ENCODE measurements at regions not wholly inside any gene's neighbourhood (a gene's known extent, or its start where the extent isn't known, plus 50 kb on each side); places are given as distances from the start of the nearest gene placed in this dataset.
A peak's percentile ranks its signal among the peaks of the same experiment; 100 is the strongest.

DNA sequence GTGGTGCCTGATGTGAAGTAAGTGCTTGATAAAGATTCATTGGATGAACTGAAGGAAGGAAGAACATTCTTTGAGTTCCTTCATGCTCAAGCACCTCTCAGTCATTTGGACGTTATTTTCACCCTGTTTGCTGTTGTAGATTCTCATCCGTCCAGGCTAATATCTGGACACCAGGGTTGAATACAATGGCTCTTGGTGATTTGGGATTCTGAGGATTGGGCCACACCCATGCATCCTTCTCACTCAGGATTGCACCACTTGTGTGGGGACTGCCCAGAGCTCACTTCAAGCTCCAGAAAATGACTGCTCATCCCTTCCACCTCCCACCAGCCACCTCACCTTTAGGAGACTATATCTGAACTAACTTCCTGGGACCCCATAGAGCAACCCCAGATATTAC is 117.1 kb upstream of the IPO9 start:
- no peak for DNase-seq

DNA sequence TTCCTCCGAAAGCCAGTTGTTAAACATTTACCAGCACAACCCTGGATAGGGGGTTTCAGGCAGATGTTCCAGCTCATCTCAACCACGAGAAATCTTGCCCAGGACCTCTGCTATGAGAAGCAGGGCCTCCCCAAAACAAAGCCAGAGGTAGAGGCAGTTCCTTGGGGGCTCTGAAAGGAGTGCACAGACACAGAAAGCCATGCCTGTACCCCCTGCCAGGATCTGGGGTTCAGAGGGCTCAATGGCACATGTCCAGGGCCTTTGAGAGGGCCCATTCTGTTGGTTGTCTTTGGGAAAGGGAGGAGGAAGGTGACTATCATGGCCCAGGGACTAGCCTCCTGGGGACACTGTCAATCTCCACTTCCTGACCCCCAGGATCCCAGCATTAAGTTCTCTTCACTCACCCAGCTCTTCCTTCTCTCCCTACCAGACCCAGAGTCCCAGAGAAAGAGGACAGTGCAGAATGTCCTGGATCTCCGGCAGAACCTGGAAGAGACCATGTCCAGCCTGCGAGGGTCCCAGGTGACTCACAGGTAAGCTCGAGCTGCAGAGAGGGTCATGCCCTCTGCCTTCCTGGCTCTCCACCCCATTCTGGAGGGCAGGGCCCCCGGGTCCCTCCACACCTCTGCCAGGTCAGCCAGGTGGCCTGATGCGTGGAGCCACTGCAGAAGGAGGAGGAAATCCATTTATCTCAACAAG is 116.4 kb upstream of the IPO9 start:
- DNase-seq, result no peak

DNA sequence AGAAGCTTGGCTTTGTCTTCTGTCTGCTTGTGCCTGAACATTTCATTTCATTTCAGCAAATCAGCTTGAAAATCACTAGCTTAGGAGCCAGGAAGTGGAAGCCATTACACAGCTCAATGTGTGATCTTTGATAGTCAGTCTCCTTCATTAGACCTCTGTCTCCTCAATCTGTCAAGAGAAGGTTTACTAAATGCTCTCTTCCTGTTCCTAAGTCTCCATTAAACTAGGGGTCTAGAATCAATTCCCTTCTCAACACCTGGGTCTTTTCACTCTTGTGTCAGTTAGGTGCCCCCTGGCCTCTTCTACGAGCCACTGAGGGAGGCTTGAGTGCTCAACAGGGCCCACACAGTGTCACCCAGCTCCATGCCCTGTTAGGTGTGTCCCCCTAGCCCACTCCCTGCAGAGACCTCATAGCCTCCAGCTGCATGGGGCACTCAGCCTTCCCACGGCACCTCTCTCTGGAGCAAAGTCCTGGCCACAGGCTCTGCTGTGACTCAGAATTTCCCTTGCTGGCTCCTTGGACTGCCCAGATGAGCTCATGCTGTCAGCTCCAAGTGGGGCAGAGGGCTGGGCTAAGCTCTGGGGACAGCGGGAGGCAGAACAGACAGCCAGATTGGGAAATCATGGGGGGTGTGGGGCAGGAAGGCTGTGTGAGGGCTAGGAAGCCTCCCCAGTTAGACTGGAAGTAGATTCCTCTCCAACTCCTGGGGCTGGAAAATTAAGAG is 115.7 kb upstream of the IPO9 start:
- no peak for DNase-seq

DNA sequence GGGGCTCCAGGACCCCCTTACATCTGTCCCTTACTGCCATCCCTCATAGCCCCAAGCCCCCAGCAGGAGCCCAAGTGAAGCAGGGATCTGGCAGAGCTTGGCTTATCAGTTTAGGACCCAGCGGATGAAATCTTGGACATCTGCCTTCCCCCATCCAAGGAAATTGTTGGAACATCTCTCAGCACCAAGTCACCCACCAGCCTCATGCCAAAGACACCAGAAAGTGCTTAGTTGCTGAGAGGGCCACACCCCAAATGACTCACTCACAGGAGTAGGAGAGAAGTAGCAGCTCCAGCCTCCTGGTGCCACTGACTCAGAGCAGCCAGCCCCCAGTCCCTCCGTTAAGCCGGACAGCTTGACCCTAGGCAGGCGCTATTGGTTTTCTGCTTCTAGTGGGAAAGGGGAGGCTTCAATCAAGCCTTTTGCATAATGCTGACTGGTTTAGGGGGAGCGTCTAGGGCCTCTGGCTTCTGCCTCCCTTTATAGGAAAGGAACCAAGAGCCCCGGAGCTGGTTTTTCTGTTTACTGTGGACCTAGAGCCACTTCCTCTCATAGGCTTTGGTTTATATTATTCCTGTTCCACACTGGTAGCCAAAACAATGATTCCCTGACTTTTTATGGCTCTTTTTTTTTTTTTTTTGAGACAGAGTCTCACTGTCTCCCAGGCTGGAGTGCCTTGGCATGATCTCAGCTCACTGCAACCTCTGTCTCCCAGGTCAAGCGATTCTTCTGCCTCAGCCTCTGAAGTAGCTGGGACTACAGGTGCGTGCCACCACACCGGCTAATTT is 114.2 kb upstream of the IPO9 start:
- peak; percentile 16 for DNase-seq

DNA sequence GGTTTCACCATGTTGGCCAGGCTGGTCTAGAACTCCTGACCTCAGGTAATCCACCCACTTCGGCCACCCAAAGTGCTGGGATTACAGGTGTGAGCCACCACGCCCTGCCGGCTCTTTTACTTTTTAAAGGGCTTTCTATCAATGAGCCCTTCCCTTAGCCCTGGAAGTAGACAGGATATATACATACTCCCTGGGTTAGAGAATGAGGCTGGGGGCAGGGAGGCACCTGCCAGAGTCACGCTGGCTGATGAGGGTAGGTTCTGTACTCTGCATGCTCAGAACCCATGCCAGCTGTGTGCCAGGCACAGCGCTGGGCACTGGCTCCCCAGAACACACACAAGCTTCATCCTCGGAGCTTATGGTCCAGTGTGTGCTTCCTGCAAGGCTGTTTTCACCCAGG is 113.6 kb upstream of the IPO9 start:
- DNase-seq, result no peak

DNA sequence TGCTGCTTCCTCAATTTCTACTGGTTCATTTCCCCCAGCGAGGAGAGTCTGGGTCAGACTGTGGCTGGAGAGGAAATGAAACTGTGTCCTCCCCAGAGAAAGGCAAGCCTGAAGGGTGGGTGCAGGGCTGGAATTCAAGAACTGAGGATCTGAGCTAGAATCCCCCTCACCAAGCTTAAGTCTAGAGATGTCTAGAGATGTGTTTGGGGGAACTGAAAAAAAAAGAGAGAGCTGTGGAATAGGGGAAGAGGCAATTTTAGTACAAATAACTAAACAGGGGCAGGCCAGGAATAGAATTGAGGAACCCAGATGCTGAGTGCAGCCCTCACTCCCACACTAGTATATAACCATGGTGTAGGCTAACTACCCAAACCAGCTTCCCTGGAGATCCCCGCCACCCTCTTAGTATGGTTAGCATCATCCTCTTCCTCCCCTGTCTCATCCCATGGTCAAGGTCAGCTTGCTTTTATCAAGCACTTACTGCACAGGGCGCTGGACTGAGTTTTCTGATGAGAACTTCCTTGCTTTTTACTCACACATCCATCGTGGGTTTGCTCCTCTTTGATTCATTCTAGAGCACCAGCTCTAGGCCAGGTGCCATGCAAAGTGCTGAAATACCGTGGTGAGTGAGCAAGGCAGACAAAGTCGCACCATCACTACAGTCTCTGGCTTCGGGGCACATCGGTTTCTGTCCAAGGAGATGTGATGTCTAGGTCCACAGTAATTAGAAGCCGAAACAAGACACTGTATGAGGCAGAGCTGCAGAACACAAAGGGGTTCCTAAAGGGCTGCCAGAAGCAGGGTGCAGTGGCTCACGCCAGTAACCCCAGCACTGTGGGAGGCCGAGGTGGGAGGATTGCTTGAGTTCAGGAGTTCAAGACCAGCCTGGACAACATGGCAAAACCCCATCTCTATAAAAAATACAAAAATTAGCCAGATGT is 112.9 kb upstream of the IPO9 start:
- no peak for DNase-seq

DNA sequence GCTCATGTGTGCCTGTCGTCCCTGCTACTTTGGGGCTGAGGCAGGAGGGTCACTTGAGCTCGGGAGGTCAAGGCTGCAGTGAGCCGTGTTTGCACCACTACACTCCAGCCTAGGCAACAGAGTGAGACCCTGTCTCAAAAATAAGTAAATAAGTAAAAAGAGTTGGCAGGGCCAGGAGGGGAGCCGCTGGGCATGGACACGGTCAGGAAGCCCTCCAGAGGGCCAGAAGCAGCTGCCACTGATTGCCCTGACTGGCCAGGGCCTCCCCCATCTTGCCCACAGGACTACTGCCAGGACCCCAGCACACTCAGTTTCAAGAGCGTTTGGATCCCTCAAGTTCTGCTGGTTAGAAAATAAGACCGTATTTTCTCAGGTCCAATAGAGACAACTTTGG is 112.2 kb upstream of the IPO9 start:
- DNase-seq, result no peak

DNA sequence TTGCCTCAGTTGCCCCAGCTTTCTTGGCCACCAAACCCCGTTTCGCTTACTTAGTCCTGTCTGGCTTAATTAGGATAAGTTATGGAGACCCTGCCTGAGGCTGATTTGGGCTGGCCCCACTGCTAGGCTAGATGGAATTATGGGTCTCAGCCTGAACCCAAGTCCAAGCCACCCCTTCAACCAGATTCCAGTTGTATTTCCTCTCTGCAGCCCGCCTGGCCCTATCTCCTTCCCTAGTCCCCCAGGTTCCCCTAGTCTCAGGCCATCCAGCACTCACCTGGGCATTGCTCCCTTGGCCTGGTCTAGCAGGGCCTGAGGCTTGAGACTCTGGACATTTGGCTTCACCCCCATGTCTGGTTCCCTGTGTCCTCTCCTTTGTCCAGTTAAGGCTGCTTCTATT is 111.7 kb upstream of the IPO9 start:
- DNase-seq, result no peak

DNA sequence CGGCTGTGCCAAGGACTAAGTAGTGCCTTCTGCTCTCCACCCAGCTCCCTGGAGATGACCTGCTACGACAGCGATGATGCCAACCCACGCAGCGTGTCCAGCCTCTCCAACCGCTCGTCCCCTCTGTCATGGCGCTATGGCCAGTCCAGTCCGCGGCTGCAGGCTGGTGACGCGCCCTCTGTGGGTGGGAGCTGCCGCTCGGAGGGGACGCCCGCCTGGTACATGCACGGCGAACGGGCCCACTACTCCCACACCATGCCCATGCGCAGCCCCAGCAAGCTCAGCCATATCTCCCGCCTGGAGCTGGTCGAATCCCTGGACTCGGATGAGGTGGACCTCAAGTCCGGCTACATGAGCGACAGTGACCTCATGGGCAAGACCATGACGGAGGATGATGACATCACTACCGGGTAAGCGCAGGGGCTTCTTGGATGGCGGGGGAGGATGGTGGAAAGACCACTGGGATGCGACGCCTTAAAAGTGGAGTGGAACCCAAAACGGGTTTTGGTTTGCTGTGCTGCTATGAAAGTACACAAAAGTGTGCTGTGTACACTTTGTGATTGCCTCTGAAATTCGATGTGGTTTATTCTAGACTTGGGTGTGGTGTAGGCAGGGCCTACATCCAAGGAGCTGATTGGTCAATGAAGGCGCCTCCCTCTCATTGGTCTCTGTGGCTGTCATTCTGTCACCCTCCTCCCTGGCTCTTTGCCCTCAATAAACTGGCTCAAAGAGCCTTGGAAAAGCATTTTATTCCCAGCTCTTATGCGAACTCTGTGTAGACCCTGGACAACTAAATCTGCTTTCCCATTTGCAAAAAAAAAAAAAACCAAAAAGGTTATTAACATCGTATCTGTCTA is 110.4 kb upstream of the IPO9 start:
- DNase-seq, result no peak

DNA sequence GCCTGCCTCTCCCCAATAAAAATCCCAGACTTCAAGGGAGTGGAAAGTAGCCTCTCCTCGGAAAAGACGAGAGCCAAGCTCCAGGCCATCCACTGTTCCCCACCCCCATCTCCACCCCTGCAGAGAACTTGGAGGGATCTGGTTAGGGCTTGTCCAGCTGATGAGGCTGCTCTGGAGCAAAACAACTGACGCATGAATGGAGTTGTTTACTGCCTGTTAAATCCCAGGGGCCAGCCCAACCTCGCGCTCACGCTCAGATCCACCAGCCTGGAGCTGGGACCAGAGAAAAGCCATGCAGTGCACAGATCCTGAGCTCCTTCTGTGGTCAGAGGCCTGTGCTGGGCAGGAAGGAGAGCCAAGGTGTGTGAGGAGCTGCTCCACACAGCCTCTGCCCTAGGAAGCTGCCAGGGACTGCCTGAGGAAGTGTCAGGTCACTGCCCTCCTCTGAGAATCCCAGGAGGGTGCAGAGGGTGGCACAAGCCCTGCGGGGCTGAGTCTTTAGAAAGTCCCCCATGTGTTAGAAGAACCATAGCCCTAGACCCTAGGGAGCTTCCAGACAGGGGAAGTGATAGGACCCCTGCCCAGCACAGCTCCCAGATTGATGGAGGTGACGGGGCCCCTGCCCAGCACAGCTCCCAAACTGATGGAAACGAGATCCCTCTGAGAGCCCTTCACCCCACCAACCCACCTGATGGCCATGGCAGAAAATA is 109.0 kb upstream of the IPO9 start:
- DNase-seq, result no peak

DNA sequence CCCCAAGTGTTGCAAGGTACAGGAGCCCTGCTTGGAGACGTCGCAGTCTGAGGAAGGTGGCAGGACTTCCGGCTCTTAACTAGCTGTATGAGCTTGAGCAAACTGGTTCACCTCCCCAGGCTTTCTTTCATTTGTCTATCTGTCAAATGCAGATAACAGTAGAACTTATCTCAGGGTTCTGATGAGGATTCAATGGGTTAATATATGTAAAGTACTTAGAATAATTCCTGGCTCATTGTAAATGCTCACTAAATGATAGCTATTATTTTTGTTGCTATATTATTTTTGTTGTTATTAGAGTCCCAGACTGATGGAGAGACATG is 108.5 kb upstream of the IPO9 start:
- no peak for DNase-seq

DNA sequence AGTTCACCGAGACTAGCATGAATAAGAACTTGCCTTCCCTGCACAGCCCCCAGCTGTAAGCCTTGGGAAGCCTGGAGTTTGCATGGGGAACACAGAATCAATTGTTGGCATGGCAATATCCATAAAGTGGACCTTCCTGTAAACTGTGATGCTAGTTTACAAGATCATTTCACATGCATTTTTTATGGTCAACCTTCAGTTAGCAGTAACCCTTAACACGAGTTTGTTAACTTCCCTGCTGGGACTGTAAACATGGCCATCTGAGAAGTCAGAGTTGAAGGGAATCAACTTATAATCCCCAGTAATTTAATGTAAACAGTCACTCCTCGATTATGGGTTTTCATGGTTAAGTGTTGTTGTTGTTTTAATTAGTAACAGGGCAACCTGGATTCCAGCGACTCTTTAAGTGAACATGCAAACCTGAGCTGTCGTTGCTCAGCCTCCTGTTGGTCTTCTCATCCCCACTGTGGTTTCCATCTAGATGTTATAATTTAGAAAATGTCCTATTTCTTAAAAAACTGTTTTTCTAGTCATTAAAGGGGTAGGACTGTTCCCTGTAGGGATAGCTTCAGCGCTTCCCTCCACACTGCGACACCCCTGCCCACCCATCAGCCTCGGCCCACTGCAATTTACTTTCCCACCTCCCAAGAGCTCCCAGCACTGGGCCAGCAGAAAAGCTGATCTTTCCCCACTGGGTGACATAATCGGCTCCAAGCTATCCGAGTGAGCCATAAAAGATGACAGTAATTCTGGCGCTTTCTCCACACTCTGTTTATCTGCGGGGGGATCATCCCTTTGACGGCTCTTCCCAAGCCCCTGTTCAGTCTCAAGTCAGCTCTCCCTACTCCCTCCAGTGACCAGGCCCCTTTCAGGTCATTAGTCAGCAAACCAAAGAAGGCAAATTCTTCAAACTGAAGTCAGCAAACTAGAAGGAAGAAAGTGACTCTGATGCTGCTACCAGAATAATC is 107.6 kb upstream of the IPO9 start:
- DNase-seq, result no peak

DNA sequence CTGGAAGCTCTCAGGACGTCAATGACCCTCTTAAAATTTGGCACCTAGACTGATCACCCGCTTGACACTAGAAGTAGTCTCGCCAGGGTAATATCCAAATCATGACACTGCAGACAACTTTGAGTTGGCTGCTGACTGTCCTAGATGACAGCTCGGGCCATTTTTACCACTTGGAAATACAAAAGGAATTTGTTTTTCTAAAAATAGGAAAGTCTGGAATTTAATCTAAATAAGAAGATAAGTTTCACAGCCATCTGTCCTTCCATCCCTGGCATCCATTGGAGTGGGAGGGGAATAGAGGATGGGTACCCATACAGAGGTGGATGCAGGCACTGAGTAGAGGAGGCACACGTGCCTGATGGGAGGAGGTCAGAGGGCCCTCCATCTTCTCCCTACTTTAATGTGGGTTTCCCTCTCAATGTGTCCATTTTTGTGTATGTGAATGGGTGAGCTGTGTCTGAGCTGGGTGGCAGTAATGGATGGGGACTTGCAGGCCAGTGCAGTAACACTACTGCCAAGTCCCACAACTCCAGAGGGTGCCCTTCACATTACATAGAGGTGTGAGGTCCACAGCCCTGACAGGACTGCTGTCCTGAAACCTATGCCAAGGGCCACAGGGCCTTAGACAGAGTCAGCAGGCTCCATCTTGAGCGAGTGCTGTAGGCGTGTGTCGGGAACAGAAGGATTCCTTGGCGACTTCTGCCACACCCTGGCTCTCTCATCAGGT is 104.8 kb upstream of the IPO9 start:
- DNase-seq, result no peak

DNA sequence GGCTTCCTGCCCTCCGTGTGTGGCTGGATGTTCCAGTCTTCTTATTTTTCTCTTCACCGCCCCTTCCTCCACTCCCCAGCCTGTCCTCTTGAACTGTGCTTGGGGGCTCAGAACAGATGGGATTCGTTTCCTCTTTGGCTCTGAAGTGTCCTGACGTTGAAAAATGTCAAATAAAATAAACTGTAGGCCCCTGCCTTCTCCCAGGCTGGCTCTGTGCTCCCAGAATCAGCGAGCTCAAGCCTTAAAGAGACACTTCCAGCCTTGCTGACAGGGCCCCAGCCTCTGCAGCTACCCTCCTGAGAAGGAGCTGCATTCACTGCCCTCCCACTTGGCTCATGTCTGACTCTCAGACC is 104.2 kb upstream of the IPO9 start:
- no peak for DNase-seq

DNA sequence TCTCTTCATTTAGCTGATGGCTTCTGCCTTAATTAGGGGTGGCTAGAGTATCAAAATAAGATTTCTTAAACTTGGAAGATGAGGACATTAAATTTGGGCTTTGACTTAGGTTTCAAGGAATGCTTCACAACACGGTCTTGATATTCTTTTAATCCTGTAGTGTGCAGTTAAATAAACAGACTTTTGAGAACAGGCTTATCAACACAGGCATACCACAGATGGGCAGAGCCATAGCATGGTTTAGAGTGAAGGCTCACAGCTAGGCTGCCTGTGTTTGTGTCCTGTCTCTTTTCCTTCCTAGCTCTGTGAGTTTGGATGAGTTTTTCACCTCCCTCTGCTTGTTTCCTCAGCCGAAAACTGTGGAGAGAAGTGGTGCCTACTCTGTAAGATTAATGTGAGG is 102.3 kb upstream of the IPO9 start:
- no peak for DNase-seq

DNA sequence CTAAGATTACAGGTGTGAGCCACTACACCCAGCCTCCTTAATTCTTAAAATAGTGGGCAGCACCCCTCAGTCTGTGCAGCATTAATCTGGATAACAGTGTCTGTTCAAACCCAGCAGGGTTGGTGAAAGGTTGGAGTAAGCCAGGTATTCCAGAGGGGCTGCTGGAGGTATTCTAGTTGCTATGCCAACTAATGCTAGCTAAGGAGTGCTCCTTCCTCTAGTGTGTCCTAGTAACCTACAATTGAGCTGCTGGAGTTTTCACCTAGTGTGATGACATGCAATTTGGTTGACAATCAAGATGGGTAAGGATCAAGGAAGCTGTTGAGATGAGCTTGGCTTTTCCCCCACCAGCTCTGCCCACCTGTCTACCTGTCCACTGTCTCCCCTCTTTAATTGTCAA is 100.2 kb upstream of the IPO9 start:
- no peak for DNase-seq

DNA sequence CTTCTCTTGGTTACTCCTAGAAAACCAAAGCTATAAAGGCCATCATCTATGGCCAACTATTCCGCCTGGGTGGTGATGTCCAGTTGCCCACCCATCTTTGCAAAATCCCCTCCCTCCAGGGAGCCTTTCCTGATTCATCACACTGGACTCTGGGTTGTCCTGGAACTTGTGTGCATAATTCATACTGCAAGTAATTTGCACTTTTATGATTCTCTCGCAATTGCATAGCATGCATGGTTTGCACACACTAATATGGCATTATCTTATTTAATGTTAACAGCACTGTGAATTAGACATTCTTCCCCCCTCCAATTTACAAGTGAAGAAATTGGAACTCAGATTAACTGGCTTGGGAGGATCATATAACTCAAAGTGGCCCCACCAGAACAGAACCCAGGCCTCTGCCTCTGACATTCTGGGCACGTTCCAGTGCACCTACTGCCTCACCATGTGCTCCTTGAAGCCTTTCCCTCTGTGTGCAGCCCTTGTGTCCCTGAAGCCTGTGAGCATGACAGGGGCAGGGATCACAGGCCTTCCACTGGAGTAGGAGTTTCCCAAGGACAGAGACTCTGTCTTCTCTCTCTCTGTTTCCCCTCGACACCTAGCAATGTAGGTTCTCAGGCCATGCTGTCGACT is 98.9 kb upstream of the IPO9 start:
- no peak for DNase-seq

DNA sequence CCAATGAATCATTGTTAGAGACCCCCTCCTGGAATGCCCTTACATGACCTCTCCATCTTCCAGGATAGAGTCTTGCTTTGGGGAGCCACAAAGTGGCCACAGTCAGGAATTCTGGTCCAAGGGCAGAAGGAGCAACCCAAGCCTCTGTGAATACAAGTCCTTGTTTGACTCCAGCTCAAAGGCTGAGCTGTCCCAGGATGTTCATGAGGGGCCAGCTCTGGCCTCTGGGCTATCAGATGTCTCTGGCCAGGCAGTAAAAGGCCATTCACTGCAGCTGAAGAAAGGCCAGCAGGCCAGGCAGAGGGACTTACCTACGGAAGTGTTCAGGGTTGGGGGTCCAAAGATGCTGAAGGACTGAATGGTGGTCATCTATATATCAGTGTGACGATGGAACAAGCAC is 98.3 kb upstream of the IPO9 start:
- DNase-seq, result no peak

DNA sequence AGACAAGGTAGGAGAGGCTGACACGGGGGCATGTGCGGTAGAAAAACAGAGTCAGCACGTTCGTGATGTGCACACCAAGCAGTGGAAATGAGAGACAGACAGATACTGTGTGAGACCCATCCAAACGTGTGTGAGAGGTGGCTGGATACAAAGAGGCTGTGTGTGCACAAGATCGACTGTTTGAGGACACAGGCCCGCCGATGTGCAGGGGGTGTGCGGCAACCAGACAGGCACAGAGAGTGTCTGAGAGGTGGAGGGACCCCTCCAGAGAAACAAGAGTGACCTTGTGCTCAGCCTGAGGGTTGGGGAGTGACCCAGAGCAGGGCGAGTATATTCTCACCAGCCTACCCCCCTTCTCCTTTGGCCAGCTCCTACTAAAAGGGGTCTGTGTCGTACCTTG is 97.8 kb upstream of the IPO9 start:
- no peak for DNase-seq
